Spinal cord (tissue), 9 donors: ENCODE measurements at regions not wholly inside any gene's neighbourhood (a gene's known extent, or its start where the extent isn't known, plus 50 kb on each side); places are given as distances from the start of the nearest gene placed in this dataset.

ENCODE experiments used
- DNase-seq, 6 donors: peaks; one replicate each; pipeline versions ENCODE4 v3.0.0 to v3.0.0-alpha.2; 2013 to 2015; ENCODE audit warnings: low spot score in 6 of 6, low read depth in 4 of 6
- H3K27ac ChIP-seq: one replicate; pipeline ENCODE4 v1.5.1; 2013; ENCODE audit warnings: low read depth, low read length, control low read depth
- H3K27me3 ChIP-seq: one replicate; pipeline ENCODE4 v1.6.1; 2013; ENCODE audit warnings: low read length; ENCODE audit not compliant: control insufficient read depth, insufficient read depth
- H3K36me3 ChIP-seq: one replicate; pipeline ENCODE4 v1.6.1; 2013; ENCODE audit warnings: low read length; ENCODE audit not compliant: control insufficient read depth, insufficient read depth
- H3K4me1 ChIP-seq: one replicate; pipeline ENCODE4 v1.6.1; 2013; ENCODE audit warnings: low read length; ENCODE audit not compliant: control insufficient read depth, insufficient read depth
- H3K4me3 ChIP-seq: one replicate; pipeline ENCODE4 v1.5.1; 2013; ENCODE audit warnings: low read depth, low read length, control low read depth
- H3K9me3 ChIP-seq: one replicate; pipeline ENCODE4 v1.6.1; 2013; ENCODE audit warnings: low read length; ENCODE audit not compliant: control insufficient read depth, insufficient read depth
- WGBS: methylation state at CpG from one replicate; pipeline ENCODE4 v1.1.5; 2013; ENCODE audit warnings: missing lambda C conversion rate; ENCODE audit not compliant: insufficient coverage; 5-methylcytosine and 5-hydroxymethylcytosine counted together
- donor health status: healthy.

DNA sequence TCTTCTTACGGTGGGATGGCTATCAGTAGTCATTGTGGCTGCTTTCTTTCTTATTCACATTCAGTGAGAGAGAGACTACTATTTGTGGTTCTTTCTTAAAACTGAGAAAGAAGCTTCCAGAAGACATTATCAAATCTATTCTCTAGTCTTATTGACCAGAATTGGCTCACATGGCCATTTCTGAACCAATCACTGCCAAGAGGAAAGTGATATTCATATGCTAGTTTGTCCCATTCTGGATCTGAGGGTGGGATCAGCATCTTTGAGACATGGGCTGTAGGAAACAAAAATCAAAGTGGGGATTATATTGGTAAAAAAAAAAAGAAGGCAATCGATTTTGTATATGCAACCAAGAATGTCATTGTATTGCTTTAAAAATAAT, 106.4 kb upstream of the RASGRP1 start:
- H3K4me3 ChIP-seq: no peak overlapping the region

DNA sequence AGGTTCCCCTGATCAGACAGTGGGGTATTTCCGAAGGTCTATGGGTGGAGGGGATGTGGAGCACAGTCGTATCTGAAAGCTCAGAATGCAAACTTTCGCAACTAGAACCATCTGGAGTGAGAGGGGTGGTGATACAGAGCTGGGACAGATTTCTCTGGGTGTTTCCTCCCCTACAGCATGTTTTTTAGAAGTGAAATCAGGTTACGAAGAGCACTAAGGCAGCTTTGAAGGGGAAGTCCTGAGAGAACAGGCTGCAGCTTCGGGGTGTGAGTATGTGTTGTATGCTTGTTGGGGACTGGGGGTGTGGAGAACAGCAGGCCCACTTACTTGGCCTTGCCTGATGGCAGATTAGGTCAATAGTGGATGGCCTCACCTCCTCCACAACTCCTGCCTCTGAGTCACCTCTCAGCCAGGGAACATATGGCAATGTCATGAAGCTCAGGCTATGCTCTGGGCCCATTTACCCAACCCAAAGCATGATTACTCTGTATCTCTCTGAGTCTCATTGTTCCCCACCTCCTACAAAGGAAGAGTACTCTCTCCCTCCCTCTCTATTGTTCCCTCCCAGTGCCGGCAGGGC, 107.2 kb upstream of the RASGRP1 start:
- no peak for DNase-seq
- Histone ChIP-seq H3K4me3 (no peak overlapping the region), H3K27ac (no peak overlapping the region), H3K36me3 (no peaks in the 10 kb centered on the region), H3K9me3 (no peaks in the 10 kb centered on the region), H3K4me1 (no peaks in the 10 kb centered on the region), H3K27me3 (peaks cover 6% of the 10 kb centered on the region)
- WGBS: 100% methylated on average over 2 of the region's 6 CpGs

More for the DNA sequence above, 106.4 kb upstream of the RASGRP1 start:
- H3K27me3 ChIP-seq: peaks cover 6% of the 10 kb centered on the region
- H3K36me3 ChIP-seq: no peaks in the 10 kb centered on the region
- no peak overlapping the region for H3K27ac ChIP-seq
- no CpG with 5 or more reads among the region's 2 CpGs for WGBS
- H3K9me3 ChIP-seq: no peaks in the 10 kb centered on the region
- H3K4me1 ChIP-seq: no peaks in the 10 kb centered on the region
- no peak for DNase-seq

DNA sequence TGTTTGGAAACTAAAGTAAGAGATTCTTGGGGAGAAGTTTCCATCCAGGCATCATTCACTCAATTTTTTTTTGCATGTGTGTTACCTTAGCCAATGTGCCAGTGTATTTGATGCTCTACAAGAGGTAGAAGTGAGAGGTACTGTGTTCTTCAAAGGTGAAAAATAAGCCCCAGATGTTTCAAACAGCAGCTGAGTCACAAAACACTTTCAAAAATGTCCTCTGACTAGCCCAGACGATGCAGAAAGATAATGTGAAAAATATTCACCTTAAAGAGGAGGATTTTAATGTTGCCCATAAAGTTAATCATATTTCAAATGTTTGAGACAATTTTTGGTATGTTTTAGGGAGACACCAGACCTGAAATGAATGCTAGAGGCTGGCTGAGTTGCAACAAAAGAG, 107.7 kb upstream of the RASGRP1 start:
- WGBS: no CpG with 5 or more reads among the region's 1 CpG
- H3K27ac ChIP-seq: no peak overlapping the region
- H3K36me3 ChIP-seq: no peaks in the 10 kb centered on the region
- H3K9me3 ChIP-seq: no peaks in the 10 kb centered on the region
- DNase-seq: no peak
- peaks cover 6% of the 10 kb centered on the region for H3K27me3 ChIP-seq
- no peaks in the 10 kb centered on the region for H3K4me1 ChIP-seq
- H3K4me3 ChIP-seq: no peak overlapping the region

DNA sequence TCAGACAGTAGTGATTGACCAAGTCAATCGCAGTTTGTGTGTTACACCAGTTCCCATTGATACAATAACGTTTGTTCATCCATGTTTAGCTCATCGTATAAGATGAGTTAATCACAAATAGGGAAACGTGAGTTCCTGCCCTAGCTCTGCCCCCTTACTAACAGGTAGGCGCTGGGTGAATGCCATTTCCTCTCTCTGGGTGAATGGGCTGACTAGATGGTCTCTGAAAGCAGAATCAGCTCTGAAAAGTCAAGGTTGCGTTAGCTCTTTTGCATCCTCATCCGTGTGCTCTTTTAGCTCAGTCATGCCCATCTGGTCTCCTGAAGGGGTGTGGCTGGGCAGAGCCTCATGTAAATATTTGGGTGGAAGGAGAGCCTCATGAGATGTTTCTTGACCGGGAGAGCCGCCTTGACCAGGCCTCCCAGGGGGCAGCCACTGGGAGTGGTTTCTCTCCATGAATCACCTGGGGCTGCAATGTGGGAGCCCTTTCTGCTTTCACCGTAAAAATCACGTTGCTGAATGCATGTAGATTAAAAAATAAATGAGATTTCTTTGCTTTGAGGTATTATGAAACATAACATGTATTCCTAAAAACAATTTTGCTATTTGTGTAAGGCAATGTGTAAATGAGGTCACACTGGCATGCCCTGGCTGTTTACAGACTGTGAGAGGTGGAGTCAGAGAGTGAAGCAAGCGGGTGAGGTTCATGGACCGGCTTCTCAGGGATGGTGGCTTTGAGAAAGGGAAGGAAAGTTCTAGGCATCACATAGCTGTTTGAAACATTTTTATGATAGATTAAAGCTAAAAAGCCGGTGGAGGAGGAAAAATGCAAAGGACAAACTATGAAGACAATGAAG, 108.4 kb upstream of the RASGRP1 start:
- DNase-seq: no peak
- Histone ChIP-seq H3K27me3 (peaks cover 6% of the 10 kb centered on the region), H3K36me3 (no peaks in the 10 kb centered on the region), H3K9me3 (no peaks in the 10 kb centered on the region), H3K27ac (no peak overlapping the region), H3K4me1 (no peaks in the 10 kb centered on the region), H3K4me3 (no peak overlapping the region)
- 91% methylated on average over 11 of the region's 14 CpGs for WGBS

DNA sequence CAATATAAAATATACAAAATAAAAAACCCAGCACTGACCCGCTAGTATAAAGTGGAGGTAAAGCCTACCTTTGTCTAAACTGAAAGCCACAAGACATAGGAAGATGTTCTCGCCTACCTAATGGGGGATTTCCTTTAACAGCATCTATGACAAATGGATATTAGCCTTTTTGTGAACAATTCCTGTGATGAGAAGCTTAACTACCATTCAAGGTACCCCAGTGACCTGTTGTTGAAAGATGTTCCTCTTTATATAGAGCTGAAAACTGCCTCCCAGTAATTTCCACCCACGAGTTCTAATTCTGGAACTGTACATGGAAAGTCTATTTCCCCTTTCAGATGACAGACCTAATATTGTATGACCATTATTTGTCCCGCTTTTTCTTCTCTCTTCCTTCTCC, 109.8 kb upstream of the RASGRP1 start:
- Histone ChIP-seq H3K4me1 (no peaks in the 10 kb centered on the region), H3K27me3 (peaks cover 6% of the 10 kb centered on the region), H3K9me3 (no peaks in the 10 kb centered on the region), H3K4me3 (no peak overlapping the region), H3K36me3 (no peaks in the 10 kb centered on the region), H3K27ac (no peak overlapping the region)
- DNase-seq: no peak
- WGBS: 100% methylated on average over 1 of the region's 4 CpGs

DNA sequence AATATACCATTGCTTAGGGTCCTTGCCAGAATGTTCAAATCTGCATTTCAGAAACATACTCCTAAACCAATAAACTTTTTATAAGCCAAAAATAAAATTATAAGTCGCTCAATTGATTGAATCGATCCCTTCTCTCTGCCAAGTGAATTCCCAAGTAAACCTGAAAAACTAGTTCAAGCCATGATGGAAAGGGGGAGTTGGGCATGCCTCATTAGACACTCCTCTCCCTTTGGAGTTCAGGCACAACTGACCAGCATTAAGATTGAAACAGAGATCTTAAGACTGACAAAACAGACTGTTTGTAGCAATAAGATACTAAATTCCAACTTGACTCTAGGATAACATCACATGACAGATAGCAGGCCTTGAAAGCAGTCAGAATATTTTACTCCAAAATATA, 113.7 kb upstream of the RASGRP1 start:
- WGBS: no CpG with 5 or more reads among the region's 2 CpGs
- no peak overlapping the region for H3K4me3 ChIP-seq

DNA sequence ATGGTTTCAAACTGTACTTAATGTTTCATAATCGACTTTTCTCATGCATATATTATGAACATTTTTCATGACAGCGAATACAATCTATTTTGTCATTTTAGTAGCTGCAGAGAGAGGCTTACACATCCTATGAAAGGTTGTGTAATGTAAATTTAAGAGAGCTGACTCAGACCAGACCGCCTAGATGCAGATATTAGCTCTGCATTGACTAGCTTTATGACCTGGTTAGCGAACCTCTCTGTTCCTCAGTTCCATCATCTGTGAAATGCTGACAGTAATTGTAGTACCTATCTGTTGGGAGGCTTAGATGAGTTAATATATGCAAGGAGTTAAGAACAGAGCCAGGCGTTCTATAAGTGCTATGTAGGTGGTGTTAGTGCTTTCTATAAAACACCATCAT, 116.2 kb upstream of the RASGRP1 start:
- Histone ChIP-seq H3K9me3 (no peaks in the 10 kb centered on the region), H3K4me3 (no peak overlapping the region), H3K36me3 (no peaks in the 10 kb centered on the region), H3K27me3 (no peaks in the 10 kb centered on the region), H3K27ac (no peak overlapping the region), H3K4me1 (no peaks in the 10 kb centered on the region)
- WGBS: no CpG with 5 or more reads among the region's 5 CpGs
- no peak for DNase-seq

More for the DNA sequence above, 113.7 kb upstream of the RASGRP1 start:
- no peak for DNase-seq
- no peaks in the 10 kb centered on the region for H3K36me3 ChIP-seq
- no peaks in the 10 kb centered on the region for H3K27me3 ChIP-seq
- no peak overlapping the region for H3K27ac ChIP-seq
- no peaks in the 10 kb centered on the region for H3K4me1 ChIP-seq
- no peaks in the 10 kb centered on the region for H3K9me3 ChIP-seq

DNA sequence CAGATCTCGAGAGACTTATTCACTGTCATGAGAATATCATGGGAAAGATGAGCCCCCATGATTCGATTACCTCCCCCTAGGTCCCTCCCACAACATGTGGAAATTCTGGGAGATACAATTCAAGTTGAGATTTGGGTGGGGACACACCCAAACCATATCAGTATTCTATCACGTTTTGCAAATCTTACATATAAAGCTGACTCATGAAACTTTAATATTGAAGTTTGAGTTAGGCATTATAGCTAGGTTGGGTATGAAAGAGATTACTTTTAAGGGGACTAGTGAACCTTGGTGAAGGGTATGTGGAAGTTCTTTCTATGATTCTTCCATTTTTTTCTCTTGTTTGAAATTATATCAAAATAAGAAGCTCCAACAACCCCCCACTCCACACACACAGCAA, 117.7 kb upstream of the RASGRP1 start:
- no peak overlapping the region for H3K4me3 ChIP-seq
- no peaks in the 10 kb centered on the region for H3K9me3 ChIP-seq
- H3K4me1 ChIP-seq: no peaks in the 10 kb centered on the region
- no peaks in the 10 kb centered on the region for H3K36me3 ChIP-seq
- no CpG with 5 or more reads among the region's 3 CpGs for WGBS
- no peak overlapping the region for H3K27ac ChIP-seq
- no peaks in the 10 kb centered on the region for H3K27me3 ChIP-seq
- DNase-seq: no peak

DNA sequence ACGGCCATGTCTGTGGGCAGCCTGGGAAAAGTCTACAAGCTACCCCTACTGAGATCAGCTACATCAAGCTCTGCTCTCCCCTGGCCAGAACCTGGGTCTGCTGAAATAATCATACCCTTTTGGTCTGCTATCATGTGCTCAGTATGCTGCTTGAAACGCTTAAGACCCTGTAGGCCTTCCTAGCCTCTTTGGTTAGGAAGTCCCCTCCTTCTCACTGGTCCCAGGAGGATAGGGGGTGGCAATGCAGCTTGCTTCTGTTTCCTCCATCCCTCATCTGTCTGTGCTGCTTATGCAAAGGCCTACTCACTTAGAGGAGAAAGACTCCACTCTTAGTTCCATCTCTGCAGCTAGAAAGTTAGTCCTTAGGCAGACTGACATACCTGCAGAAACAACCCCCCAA, 118.2 kb upstream of the RASGRP1 start:
- no peaks in the 10 kb centered on the region for H3K27me3 ChIP-seq
- no peak overlapping the region for H3K27ac ChIP-seq
- no peak overlapping the region for H3K4me3 ChIP-seq
- no peaks in the 10 kb centered on the region for H3K4me1 ChIP-seq
- no peaks in the 10 kb centered on the region for H3K9me3 ChIP-seq
- no peaks in the 10 kb centered on the region for H3K36me3 ChIP-seq
- no CpG with 5 or more reads among the region's 2 CpGs for WGBS
- no peak for DNase-seq
